ENCODE measurements at regions not wholly inside any gene's neighbourhood (a gene's known extent, or its start where the extent isn't known, plus 50 kb on each side); places are given as distances from the start of the nearest gene placed in this dataset.

GRCh38 chr17:33504571-33504970 lies 211.5 kb upstream of the ASIC2 start:
- no peaks in the 10 kb centered on the region for H3K36me3 Mint-ChIP-seq
- no peaks in the 10 kb centered on the region for H3K4me1 Mint-ChIP-seq
- intact Hi-C loops (cut with micrococcal nuclease), result no loop called here
- no peak overlapping the region for H3K27ac ChIP-seq (ENCODE audit: low read depth in 1 of 2, low read length in 2 of 2)
- 92% methylated on average over 2 of the region's 2 CpGs for WGBS (ENCODE audit: insufficient coverage)
- no peak overlapping the region for H3K4me3 ChIP-seq (replicated peaks in 1 of 3; ENCODE audit: low read depth in 2 of 3, low read length in 3 of 3)
- peaks cover 7 to 25% (median 9%) of the 10 kb centered on the region in 3 donors for H3K27me3 Mint-ChIP-seq (ENCODE audit: low read depth in 3 of 3)
- H3K27ac Mint-ChIP-seq, result no peak overlapping the region
- H3K79me2 ChIP-seq (ENCODE audit: insufficient read depth, low read length), result no peaks in the 10 kb centered on the region
- H4K20me1 ChIP-seq (ENCODE audit: insufficient read depth, low read length), result no peaks in the 10 kb centered on the region
- H3K9me3 ChIP-seq (replicated peaks in 1 of 2; ENCODE audit: control insufficient read depth in 1 of 2, insufficient read depth in 1 of 2, low read length in 2 of 2), result no peaks in the 10 kb centered on the region
- peaks cover 3 to 5% of the 10 kb centered on the region in 2 donors for H3K27me3 ChIP-seq (ENCODE audit: control insufficient read depth in 2 of 2, insufficient read depth in 2 of 2, low read length in 2 of 2)
- DNase-seq, result no peak
- H3K9ac ChIP-seq (ENCODE audit: insufficient read depth, low read length, poor library complexity, severe bottlenecking), result no peak overlapping the region
- no peak overlapping the region for H2AFZ ChIP-seq (ENCODE audit: insufficient read depth, low read depth, low read length, poor library complexity, severe bottlenecking)
- H3K4me1 ChIP-seq (ENCODE audit: control insufficient read depth in 1 of 2, insufficient read depth in 2 of 2, low read length in 2 of 2), result no peaks in the 10 kb centered on the region
- no peak overlapping the region for H3K4me2 ChIP-seq (replicated peaks; ENCODE audit: extremely low read depth, low read length, poor library complexity, severe bottlenecking)
- no peaks in the 10 kb centered on the region for H3K36me3 ChIP-seq (replicated peaks in 1 of 2; ENCODE audit: control insufficient read depth in 1 of 2, insufficient read depth in 2 of 2, low read length in 2 of 2)
- TF ChIP-seq CTCF (IDR thresholded peaks at IDR 0.05), result no peak
- H3K4me3 Mint-ChIP-seq, result no peak overlapping the region
- peaks cover 0 to 2% (median 0%) of the 10 kb centered on the region in 7 donors for H3K9me3 Mint-ChIP-seq

GRCh38 chr17:33506889-33507650 lies 214.0 kb upstream of the ASIC2 start:
- H3K4me2 ChIP-seq (replicated peaks; ENCODE audit: extremely low read depth, low read length, poor library complexity, severe bottlenecking), result no peak overlapping the region
- no peak overlapping the region for H3K27ac Mint-ChIP-seq
- H3K4me1 Mint-ChIP-seq, result no peaks in the 10 kb centered on the region
- H2AFZ ChIP-seq (ENCODE audit: insufficient read depth, low read depth, low read length, poor library complexity, severe bottlenecking), result no peak overlapping the region
- no peaks in the 10 kb centered on the region for H3K36me3 ChIP-seq (replicated peaks in 1 of 2; ENCODE audit: control insufficient read depth in 1 of 2, insufficient read depth in 2 of 2, low read length in 2 of 2)
- TF ChIP-seq CTCF (IDR thresholded peaks at IDR 0.05), result no peak
- peaks cover 3 to 5% of the 10 kb centered on the region in 2 donors for H3K27me3 ChIP-seq (ENCODE audit: control insufficient read depth in 2 of 2, insufficient read depth in 2 of 2, low read length in 2 of 2)
- H3K36me3 Mint-ChIP-seq, result no peaks in the 10 kb centered on the region
- whole genome bisulfite sequencing (ENCODE audit: insufficient coverage), result 51% methylated on average over 7 of the region's 11 CpGs
- no peak overlapping the region for H3K9ac ChIP-seq (ENCODE audit: insufficient read depth, low read length, poor library complexity, severe bottlenecking)
- H3K9me3 ChIP-seq (replicated peaks in 1 of 2; ENCODE audit: control insufficient read depth in 1 of 2, insufficient read depth in 1 of 2, low read length in 2 of 2), result no peaks in the 10 kb centered on the region
- peaks cover 0 to 2% (median 0%) of the 10 kb centered on the region in 7 donors for H3K9me3 Mint-ChIP-seq
- H3K27ac ChIP-seq (ENCODE audit: low read depth in 1 of 2, low read length in 2 of 2), result no peak overlapping the region
- H3K79me2 ChIP-seq (ENCODE audit: insufficient read depth, low read length), result no peaks in the 10 kb centered on the region
- no peak overlapping the region for H3K4me3 ChIP-seq (replicated peaks in 1 of 3; ENCODE audit: low read depth in 2 of 3, low read length in 3 of 3)
- H3K4me1 ChIP-seq (ENCODE audit: control insufficient read depth in 1 of 2, insufficient read depth in 2 of 2, low read length in 2 of 2), result no peaks in the 10 kb centered on the region
- intact Hi-C loops (cut with micrococcal nuclease), result no loop called here
- no peaks in the 10 kb centered on the region for H4K20me1 ChIP-seq (ENCODE audit: insufficient read depth, low read length)
- no peak overlapping the region for H3K4me3 Mint-ChIP-seq
- H3K27me3 Mint-ChIP-seq (ENCODE audit: low read depth in 3 of 3), result peaks cover 9 to 25% (median 9%) of the 10 kb centered on the region in 3 donors
- no peak for DNase-seq

Measured in CD14-positive monocyte (primary cell).